Stomach (tissue), 8 donors: ENCODE measurements at regions not wholly inside any gene's neighbourhood (a gene's known extent, or its start where the extent isn't known, plus 50 kb on each side); places are given as distances from the start of the nearest gene placed in this dataset.

Source experiments
- DNase-seq, 2 donors: peaks; one replicate each; pipeline versions ENCODE4 v3.0.0 to v3.0.0-alpha.2; 2013 to 2019
- H3K27ac ChIP-seq, 5 donors: fragments of 200-600 bp in 4 of 5; sonication (generic) in 4 of 5; one replicate each; pipeline ENCODE4 v1.5.1; 2013 to 2019; ENCODE audit warnings: mild to moderate bottlenecking in 1 of 5, moderate library complexity in 1 of 5
- H3K27me3 ChIP-seq, 3 donors: fragments of 200-600 bp; sonication (generic); one replicate each; pipeline ENCODE4 v1.5.1; 2017 to 2019; ENCODE audit warnings: mixed run types in 1 of 3
- H3K36me3 ChIP-seq, 4 donors: fragments of 200-600 bp; sonication (generic); 1 replicate in 3 of 4; 2 replicates in 1 of 4; pipeline ENCODE4 v1.5.1; 2016 to 2019
- H3K4me1 ChIP-seq, 4 donors: fragments of 200-600 bp; sonication (generic); one replicate each; pipeline ENCODE4 v1.5.1; 2016 to 2019
- H3K4me3 ChIP-seq, 4 donors: fragments of 200-600 bp; sonication (generic) in 3 of 4; one replicate each; pipeline ENCODE4 v1.5.1; 2016 to 2019; ENCODE audit warnings: mild to moderate bottlenecking in 1 of 4
- H3K9me3 ChIP-seq, 4 donors: fragments of 200-600 bp; sonication (generic); one replicate each; pipeline ENCODE4 v1.5.1; 2016 to 2019
- EP300 ChIP-seq: sonication (generic); formaldehyde crosslinking; IDR thresholded peaks from one replicate; pipeline ENCODE4 v1.6.1; 2017; ENCODE audit warnings: antibody characterized with exemption
- POLR2A ChIP-seq, 4 donors: fragments of 450-650 bp; IDR thresholded peaks; one replicate each; pipeline ENCODE4 v1.6.1; 2016; ENCODE audit warnings: antibody characterized with exemption in 4 of 4, control low read depth in 2 of 4, mild to moderate bottlenecking in 1 of 4, moderate library complexity in 1 of 4
- POLR2AphosphoS5 ChIP-seq, 3 donors: sonication (generic); formaldehyde crosslinking; IDR thresholded peaks; one replicate each; pipeline ENCODE4 v1.6.1; 2016; ENCODE audit warnings: antibody characterized with exemption in 3 of 3
- WGBS, 5 donors: extraction: QIAGEN DNeasy Blood & Tissue Kit in 3 of 5; methylation state at CpG; one replicate each; pipeline versions ENCODE4 v1.1.5 to v1.1.7; 2013 to 2018; 5-methylcytosine and 5-hydroxymethylcytosine counted together
- intact Hi-C: fragments of 100-400 bp; cut with DNase I; formaldehyde crosslinking; loops from one replicate; pipeline ENCODE4 v1.15.1; 2023; ENCODE audit warnings: low total_unique reads
- TF ChIP-seq, protein P1 (sequence below), 7 experiments: fragments of 450-650 bp in 4 of 7; fragments of 200-600 bp in 3 of 7; sonication (generic) in 3 of 7; IDR thresholded peaks; one replicate each; pipeline ENCODE4 v1.5.1; 2016 to 2019; ENCODE audit warnings: antibody characterized with exemption in 7 of 7, control low read depth in 2 of 7, mild to moderate bottlenecking in 1 of 7
- donor health status: healthy with polysubstance abuse.
- donor health status: Bipolar disorder and iron deficiency.
- donor health status: healthy.

DNA sequence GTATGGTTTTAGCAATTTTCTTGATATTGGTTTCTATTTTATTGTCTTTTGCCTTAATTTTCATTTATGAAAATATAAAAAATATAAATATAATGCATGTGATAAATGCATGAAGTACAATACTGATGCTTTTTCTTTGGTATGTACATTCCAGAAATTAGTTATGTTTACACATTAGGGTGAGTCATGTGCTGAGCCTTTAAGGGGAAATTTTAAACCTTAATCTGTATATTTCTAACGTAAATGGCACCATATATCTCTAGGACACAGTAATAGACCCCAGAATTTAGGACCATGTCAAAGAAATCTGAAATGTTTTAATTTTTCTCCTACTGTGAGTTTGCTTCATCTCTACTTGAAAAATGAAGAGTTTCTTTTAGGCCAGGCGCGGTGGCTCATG is 117.8 kb upstream of the SPRY1 start:
- intact Hi-C loops, result no loop called here

DNA sequence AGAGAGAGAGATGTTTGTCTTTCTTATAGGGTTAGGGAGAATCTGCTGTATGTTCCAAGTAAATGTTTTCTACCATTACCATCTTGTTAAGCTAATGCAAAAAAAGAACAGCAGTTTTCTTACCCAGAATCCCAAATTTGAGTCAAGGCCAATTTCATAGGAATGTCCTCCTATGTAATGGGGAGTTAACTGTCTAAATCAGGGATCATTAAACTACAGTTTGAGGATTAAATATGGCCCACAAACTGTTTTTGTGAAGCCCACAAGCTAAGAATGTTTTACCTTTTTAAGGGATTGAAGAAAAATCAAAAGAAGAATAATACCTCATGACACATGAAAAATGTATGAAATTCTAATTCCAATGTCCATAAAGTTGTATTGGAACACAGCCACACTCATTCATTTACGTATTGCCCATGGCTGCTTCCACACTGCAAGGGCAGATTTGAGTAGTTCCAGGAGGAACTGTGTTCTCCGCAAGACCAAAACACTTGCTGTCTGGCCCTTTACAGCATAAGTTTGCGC is 113.2 kb upstream of the SPRY1 start:
- Histone ChIP-seq H3K9me3 (no peaks in the 10 kb centered on the region), H3K36me3 (no peaks in the 10 kb centered on the region), H3K4me1 (peaks cover 0 to 15% (median 5%) of the 10 kb centered on the region in 4 donors), H3K4me3 (no peak overlapping the region), H3K27ac (no peak overlapping the region), H3K27me3 (no peaks in the 10 kb centered on the region)
- TF ChIP-seq, protein P1, sequence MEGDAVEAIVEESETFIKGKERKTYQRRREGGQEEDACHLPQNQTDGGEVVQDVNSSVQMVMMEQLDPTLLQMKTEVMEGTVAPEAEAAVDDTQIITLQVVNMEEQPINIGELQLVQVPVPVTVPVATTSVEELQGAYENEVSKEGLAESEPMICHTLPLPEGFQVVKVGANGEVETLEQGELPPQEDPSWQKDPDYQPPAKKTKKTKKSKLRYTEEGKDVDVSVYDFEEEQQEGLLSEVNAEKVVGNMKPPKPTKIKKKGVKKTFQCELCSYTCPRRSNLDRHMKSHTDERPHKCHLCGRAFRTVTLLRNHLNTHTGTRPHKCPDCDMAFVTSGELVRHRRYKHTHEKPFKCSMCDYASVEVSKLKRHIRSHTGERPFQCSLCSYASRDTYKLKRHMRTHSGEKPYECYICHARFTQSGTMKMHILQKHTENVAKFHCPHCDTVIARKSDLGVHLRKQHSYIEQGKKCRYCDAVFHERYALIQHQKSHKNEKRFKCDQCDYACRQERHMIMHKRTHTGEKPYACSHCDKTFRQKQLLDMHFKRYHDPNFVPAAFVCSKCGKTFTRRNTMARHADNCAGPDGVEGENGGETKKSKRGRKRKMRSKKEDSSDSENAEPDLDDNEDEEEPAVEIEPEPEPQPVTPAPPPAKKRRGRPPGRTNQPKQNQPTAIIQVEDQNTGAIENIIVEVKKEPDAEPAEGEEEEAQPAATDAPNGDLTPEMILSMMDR (IDR thresholded peaks at IDR 0.05), result no peak
- TF ChIP-seq EP300, result no peak
- TF ChIP-seq POLR2AphosphoS5 (IDR thresholded peaks at IDR 0.05), result no peak
- TF ChIP-seq POLR2A (IDR thresholded peaks at IDR 0.05), result no peak
- intact Hi-C loops, result no loop called here
- 85 to 99% (median 92%) methylated on average over 3 of the region's 3 CpGs for WGBS, 5 donors
- DNase-seq, result no peak

More for the DNA sequence above, 117.8 kb upstream of the SPRY1 start:
- H3K27me3 ChIP-seq, result no peaks in the 10 kb centered on the region
- no peak for TF ChIP-seq EP300
- no peak for TF ChIP-seq POLR2A (IDR thresholded peaks at IDR 0.05)
- TF ChIP-seq, protein P1 (IDR thresholded peaks at IDR 0.05), result no peak
- TF ChIP-seq POLR2AphosphoS5 (IDR thresholded peaks at IDR 0.05), result no peak
- DNase-seq, result no peak
- no peaks in the 10 kb centered on the region for H3K9me3 ChIP-seq
- peaks cover 0 to 1% (median under 1%) of the 10 kb centered on the region in 4 donors for H3K4me1 ChIP-seq
- H3K36me3 ChIP-seq, result no peaks in the 10 kb centered on the region
- 92 to 97% (median 96%) methylated on average over 3 of the region's 3 CpGs for WGBS, 5 donors
- no peak overlapping the region for H3K27ac ChIP-seq
- H3K4me3 ChIP-seq, result no peak overlapping the region

DNA sequence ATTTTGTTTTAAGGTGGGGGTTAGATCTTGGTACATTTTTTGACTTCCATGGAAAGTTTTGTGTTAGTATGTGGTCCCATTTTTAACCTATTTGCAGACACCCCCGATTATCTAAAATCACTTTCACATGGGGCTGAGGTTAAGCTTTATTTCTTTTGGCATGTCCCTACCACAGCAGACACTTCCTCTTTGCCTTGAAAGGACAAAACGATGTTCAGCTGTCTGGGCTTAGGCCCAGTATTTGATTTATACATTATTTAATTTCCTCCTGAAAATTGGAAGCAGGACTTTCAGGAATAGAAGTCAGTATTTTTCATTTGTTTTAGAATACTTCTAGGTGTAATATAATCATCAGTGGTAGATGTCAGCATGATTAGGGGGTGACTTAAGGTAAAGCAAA is 112.4 kb upstream of the SPRY1 start:
- intact Hi-C loops, result no loop called here
- Histone ChIP-seq H3K4me1 (peaks cover 0 to 15% (median 5%) of the 10 kb centered on the region in 4 donors), H3K27ac (no peak overlapping the region), H3K9me3 (no peaks in the 10 kb centered on the region), H3K36me3 (no peaks in the 10 kb centered on the region), H3K27me3 (no peaks in the 10 kb centered on the region), H3K4me3 (no peak overlapping the region)
- peak in 1 of 2 donors; percentile 25 for DNase-seq
- no peak for TF ChIP-seq EP300
- TF ChIP-seq, protein P1 (IDR thresholded peaks at IDR 0.05), result no peak
- TF ChIP-seq POLR2AphosphoS5 (IDR thresholded peaks at IDR 0.05), result no peak
- no peak for TF ChIP-seq POLR2A (IDR thresholded peaks at IDR 0.05)
- WGBS, 5 donors, result 1 to 14% (median 4%) methylated on average over 2 of the region's 2 CpGs

DNA sequence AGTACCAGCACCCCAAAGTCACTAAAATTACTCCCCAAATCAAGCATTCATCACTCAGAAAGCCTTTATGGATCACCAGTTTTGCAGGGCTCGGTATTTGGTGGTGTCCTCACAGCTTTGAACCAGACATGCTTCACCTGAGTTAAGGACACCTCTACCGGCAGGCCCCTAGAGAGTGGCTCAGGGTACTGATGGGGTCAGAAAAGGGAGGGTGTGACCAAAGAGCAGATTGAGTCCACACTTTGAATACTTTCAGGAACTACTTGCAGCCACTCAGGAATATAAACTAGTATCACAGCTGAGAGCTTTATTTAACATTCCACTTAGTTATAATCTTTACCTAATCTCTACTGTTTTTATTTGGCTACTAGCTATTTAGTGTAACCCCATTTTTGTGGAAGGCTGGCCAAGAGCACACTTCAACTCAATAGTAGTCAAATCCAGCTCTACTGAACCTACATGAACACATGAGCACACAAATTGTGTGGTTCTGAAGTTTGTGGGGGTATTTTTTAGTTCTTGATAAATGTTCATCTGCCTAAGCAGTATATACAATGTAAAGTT is 109.6 kb upstream of the SPRY1 start:
- no peak for TF ChIP-seq POLR2AphosphoS5 (IDR thresholded peaks at IDR 0.05)
- no peak for TF ChIP-seq EP300
- TF ChIP-seq POLR2A (IDR thresholded peaks at IDR 0.05), result no peak
- TF ChIP-seq, protein P1 (IDR thresholded peaks at IDR 0.05), result no peak
- intact Hi-C loops, result no loop called here

More for the DNA sequence above, 109.6 kb upstream of the SPRY1 start:
- no peak for DNase-seq
- Histone ChIP-seq H3K4me3 (no peak overlapping the region), H3K27ac (no peak overlapping the region), H3K36me3 (no peaks in the 10 kb centered on the region), H3K4me1 (peaks cover 0 to 15% (median 5%) of the 10 kb centered on the region in 4 donors), H3K27me3 (no peaks in the 10 kb centered on the region), H3K9me3 (peaks cover 8 to 25% (median 19%) of the 10 kb centered on the region in 4 donors)
- WGBS, 5 donors, result 39 to 78% (median 58%) methylated on average over 2 of the region's 2 CpGs
